ENCODE measurements at regions not wholly inside any gene's neighbourhood (a gene's known extent, or its start where the extent isn't known, plus 50 kb on each side); places are given as distances from the start of the nearest gene placed in this dataset.

DNA sequence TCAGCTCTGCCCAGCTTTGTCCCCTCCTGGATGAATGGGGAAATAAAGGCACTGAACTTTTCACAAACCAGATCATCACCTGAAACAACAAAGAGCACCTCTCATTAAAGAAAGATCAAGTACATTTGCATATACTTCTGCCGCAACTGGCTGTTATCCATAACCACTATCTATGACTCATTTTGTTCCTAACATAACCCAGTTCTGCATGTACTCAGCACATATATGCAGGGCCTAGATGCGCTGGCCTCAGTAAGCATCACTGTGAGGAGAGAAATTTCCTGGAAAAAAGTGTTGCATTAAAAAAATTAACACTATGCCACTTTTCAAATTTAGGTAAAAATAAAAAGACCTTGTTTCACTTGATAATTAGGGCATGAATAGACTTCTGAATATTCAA lies 1718.4 kb downstream of the TP53TG3F start:
- TF ChIP-seq ZNF302 (tag by site-specific recombination; IDR thresholded peaks at IDR 0.05; ENCODE audit: low read depth) (no peak), KLF9 (tag by site-specific recombination; IDR thresholded peaks at IDR 0.05; ENCODE audit: low read depth) (no peak), ZNF514 (tag by site-specific recombination; IDR thresholded peaks at IDR 0.05) (no peak), TCF7L2 (IDR thresholded peaks at IDR 0.05; ENCODE audit: borderline replicate concordance, low read depth, low read length) (no peak)
- TF ChIP-seq, protein P1, sequence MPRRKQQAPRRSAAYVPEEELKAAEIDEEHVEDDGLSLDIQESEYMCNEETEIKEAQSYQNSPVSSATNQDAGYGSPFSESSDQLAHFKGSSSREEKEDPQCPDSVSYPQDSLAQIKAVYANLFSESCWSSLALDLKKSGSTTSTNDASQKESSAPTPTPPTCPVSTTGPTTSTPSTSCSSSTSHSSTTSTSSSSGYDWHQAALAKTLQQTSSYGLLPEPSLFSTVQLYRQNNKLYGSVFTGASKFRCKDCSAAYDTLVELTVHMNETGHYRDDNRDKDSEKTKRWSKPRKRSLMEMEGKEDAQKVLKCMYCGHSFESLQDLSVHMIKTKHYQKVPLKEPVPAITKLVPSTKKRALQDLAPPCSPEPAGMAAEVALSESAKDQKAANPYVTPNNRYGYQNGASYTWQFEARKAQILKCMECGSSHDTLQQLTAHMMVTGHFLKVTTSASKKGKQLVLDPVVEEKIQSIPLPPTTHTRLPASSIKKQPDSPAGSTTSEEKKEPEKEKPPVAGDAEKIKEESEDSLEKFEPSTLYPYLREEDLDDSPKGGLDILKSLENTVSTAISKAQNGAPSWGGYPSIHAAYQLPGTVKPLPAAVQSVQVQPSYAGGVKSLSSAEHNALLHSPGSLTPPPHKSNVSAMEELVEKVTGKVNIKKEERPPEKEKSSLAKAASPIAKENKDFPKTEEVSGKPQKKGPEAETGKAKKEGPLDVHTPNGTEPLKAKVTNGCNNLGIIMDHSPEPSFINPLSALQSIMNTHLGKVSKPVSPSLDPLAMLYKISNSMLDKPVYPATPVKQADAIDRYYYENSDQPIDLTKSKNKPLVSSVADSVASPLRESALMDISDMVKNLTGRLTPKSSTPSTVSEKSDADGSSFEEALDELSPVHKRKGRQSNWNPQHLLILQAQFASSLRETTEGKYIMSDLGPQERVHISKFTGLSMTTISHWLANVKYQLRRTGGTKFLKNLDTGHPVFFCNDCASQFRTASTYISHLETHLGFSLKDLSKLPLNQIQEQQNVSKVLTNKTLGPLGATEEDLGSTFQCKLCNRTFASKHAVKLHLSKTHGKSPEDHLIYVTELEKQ (tag by site-specific recombination; IDR thresholded peaks at IDR 0.05; ENCODE audit: borderline replicate concordance) = no peak
- TF ChIP-seq, protein P2, sequence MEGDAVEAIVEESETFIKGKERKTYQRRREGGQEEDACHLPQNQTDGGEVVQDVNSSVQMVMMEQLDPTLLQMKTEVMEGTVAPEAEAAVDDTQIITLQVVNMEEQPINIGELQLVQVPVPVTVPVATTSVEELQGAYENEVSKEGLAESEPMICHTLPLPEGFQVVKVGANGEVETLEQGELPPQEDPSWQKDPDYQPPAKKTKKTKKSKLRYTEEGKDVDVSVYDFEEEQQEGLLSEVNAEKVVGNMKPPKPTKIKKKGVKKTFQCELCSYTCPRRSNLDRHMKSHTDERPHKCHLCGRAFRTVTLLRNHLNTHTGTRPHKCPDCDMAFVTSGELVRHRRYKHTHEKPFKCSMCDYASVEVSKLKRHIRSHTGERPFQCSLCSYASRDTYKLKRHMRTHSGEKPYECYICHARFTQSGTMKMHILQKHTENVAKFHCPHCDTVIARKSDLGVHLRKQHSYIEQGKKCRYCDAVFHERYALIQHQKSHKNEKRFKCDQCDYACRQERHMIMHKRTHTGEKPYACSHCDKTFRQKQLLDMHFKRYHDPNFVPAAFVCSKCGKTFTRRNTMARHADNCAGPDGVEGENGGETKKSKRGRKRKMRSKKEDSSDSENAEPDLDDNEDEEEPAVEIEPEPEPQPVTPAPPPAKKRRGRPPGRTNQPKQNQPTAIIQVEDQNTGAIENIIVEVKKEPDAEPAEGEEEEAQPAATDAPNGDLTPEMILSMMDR (tag by site-specific recombination; IDR thresholded peaks at IDR 0.05) = no peak
- TF ChIP-seq, protein P3, sequence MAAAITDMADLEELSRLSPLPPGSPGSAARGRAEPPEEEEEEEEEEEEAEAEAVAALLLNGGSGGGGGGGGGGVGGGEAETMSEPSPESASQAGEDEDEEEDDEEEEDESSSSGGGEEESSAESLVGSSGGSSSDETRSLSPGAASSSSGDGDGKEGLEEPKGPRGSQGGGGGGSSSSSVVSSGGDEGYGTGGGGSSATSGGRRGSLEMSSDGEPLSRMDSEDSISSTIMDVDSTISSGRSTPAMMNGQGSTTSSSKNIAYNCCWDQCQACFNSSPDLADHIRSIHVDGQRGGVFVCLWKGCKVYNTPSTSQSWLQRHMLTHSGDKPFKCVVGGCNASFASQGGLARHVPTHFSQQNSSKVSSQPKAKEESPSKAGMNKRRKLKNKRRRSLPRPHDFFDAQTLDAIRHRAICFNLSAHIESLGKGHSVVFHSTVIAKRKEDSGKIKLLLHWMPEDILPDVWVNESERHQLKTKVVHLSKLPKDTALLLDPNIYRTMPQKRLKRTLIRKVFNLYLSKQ (tag by site-specific recombination; IDR thresholded peaks at IDR 0.05; ENCODE audit: borderline replicate concordance) = no peak
